OCI-LY7 (cell line): ENCODE measurements at regions not wholly inside any gene's neighbourhood (a gene's known extent, or its start where the extent isn't known, plus 50 kb on each side); places are given as distances from the start of the nearest gene placed in this dataset.
"Not testable (repeated sequence)": the region's sequence is repeated elsewhere in the genome, so short reads cannot be mapped to it uniquely, and the experiment has no call there.

Source experiments
- BruUV-seq: library from RNA; stranded (reverse); fragments of 400-500 nt; replicated peaks from 2 replicates; lab custom pipeline; 2021; lab: Mats Ljungman, UMichigan
- CTCF ChIA-PET: fragments of 300-600 bp; sonication (Branson Sonifier 250); formaldehyde crosslinking; loops from one replicate; lab custom pipeline; 2022; ENCODE audit warnings: antibody characterized with exemption; ENCODE audit not compliant: unreplicated experiment; lab: Charles Lee
- POLR2A ChIA-PET: fragments of 300-600 bp; sonication (Branson Sonifier 250); formaldehyde crosslinking; loops from one replicate; lab custom pipeline; 2022; ENCODE audit warnings: antibody characterized with exemption; lab: Charles Lee
- DNase-seq: peaks from one replicate; pipeline ENCODE4 v3.0.0-alpha.2; 2015; ENCODE audit warnings: low spot score
- H2AFZ ChIP-seq: fragments of 200-600 bp; sonication (generic), shearing (Covaris generic); 2 replicates; pipeline ENCODE4 v1.6.1; 2014; ENCODE audit warnings: mild to moderate bottlenecking, antibody characterized with exemption, low read length, moderate library complexity
- H3K27ac ChIP-seq: fragments of 200-600 bp; sonication (generic); 2 replicates; pipeline ENCODE4 v1.5.1; 2014; ENCODE audit warnings: mixed run types, low read depth, mild to moderate bottlenecking, moderate library complexity, low read length, inconsistent platforms; ENCODE audit not compliant: poor library complexity, severe bottlenecking
- H3K36me3 ChIP-seq: fragments of 200-600 bp; sonication (generic); 2 replicates; pipeline ENCODE4 v1.6.1; 2014; ENCODE audit warnings: mild to moderate bottlenecking, antibody characterized with exemption, low read length, moderate library complexity, mixed read lengths; ENCODE audit not compliant: insufficient read depth
- H3K4me1 ChIP-seq: fragments of 200-600 bp; sonication (generic); 2 replicates; pipeline ENCODE4 v1.5.1; 2014; ENCODE audit warnings: mild to moderate bottlenecking, low read length; ENCODE audit not compliant: insufficient read depth, poor library complexity, severe bottlenecking
- H3K4me2 ChIP-seq: fragments of 200-600 bp; sonication (generic); 2 replicates; pipeline ENCODE4 v1.6.1; 2014; ENCODE audit warnings: mild to moderate bottlenecking, low read length
- H3K4me3 ChIP-seq: fragments of 200-600 bp; sonication (generic); 2 replicates; pipeline ENCODE4 v1.5.1; 2014; ENCODE audit warnings: mild to moderate bottlenecking, low read depth, low read length; ENCODE audit not compliant: poor library complexity, severe bottlenecking
- H3K79me2 ChIP-seq: fragments of 200-600 bp; sonication (generic); 2 replicates; pipeline ENCODE4 v1.6.1; 2016; ENCODE audit warnings: low read depth, mild to moderate bottlenecking, low read length, moderate library complexity, mixed read lengths; ENCODE audit not compliant: insufficient read depth
- H3K9me2 ChIP-seq: fragments of 200-600 bp; sonication (generic); 2 replicates; pipeline ENCODE4 v1.6.1; 2016; ENCODE audit warnings: mild to moderate bottlenecking, low read length, mixed read lengths; ENCODE audit not compliant: insufficient read depth
- H3K9me3 ChIP-seq: fragments of 200-600 bp; sonication (generic); 2 replicates; pipeline ENCODE4 v1.6.1; 2014; ENCODE audit warnings: mild to moderate bottlenecking, mixed run types, low read length, mixed read lengths
- H4K20me1 ChIP-seq: fragments of 200-600 bp; sonication (generic); 2 replicates; pipeline ENCODE4 v1.6.1; 2014; ENCODE audit warnings: mild to moderate bottlenecking, antibody characterized with exemption, low read length, moderate library complexity, mixed read lengths; ENCODE audit not compliant: insufficient read depth
- CTCF ChIP-seq: fragments of 200-600 bp; sonication (generic); conservative IDR thresholded peaks from 2 replicates; pipeline ENCODE4 v1.5.1; 2014; ENCODE audit warnings: mild to moderate bottlenecking, antibody characterized with exemption, low read length, moderate library complexity, mixed read lengths
- EZH2phosphoT487 ChIP-seq: fragments of 200-600 bp; sonication (generic); IDR thresholded peaks from 2 replicates; pipeline ENCODE4 v1.6.1; 2018; ENCODE audit warnings: low read depth, borderline replicate concordance, mild to moderate bottlenecking, mixed run types, antibody characterized with exemption, low read length, moderate library complexity, mixed read lengths
- intact Hi-C: fragments of 100-400 bp; cut with micrococcal nuclease; formaldehyde crosslinking; loops from one replicate; pipeline ENCODE4 v1.10.0; 2022; ENCODE audit not compliant: unreplicated experiment

GRCh38 chr7:110454713-110455112 lies 636.2 kb upstream of the LRRN3 start:
- no TSS peak for BruUV-seq
- no peaks in the 10 kb centered on the region for H3K36me3 ChIP-seq
- no peaks in the 10 kb centered on the region for H4K20me1 ChIP-seq
- CTCF ChIA-PET: no interaction called here
- TF ChIP-seq EZH2phosphoT487 (no peak), CTCF (no peak)
- no peak overlapping the region for H2AFZ ChIP-seq
- no peaks in the 10 kb centered on the region for H3K9me2 ChIP-seq
- POLR2A ChIA-PET: interaction anchor here (0.5 kb wide), 1 partner anchor 927 kb away, joined by 3 read pairs; no protein-coding TSS in a partner anchor
- intact Hi-C loops: no loop called here
- H3K79me2 ChIP-seq: no peaks in the 10 kb centered on the region
- no peaks in the 10 kb centered on the region for H3K9me3 ChIP-seq
- no peak overlapping the region for H3K27ac ChIP-seq
- DNase-seq: no peak
- H3K4me3 ChIP-seq: no peak overlapping the region
- H3K4me1 ChIP-seq: no peaks in the 10 kb centered on the region
- no peak overlapping the region for H3K4me2 ChIP-seq

GRCh38 chr7:110461621-110462020 lies 629.3 kb upstream of the LRRN3 start:
- no peak overlapping the region for H3K4me2 ChIP-seq
- TF ChIP-seq CTCF (no peak), EZH2phosphoT487 (no peak)
- no peaks in the 10 kb centered on the region for H3K4me1 ChIP-seq
- H3K27ac ChIP-seq: no peak overlapping the region
- no peaks in the 10 kb centered on the region for H3K79me2 ChIP-seq
- intact Hi-C loops: no loop called here
- DNase-seq: no peak
- H2AFZ ChIP-seq: no peak overlapping the region
- BruUV-seq: no TSS peak
- H3K36me3 ChIP-seq: no peaks in the 10 kb centered on the region
- CTCF ChIA-PET: no interaction called here
- H3K9me2 ChIP-seq: no peaks in the 10 kb centered on the region
- POLR2A ChIA-PET: interaction anchor here (0.6 to 0.7 kb wide), 2 partner anchors 103 to 259 kb away, joined by 3 read pairs; no protein-coding TSS in a partner anchor
- no peak overlapping the region for H3K4me3 ChIP-seq
- H3K9me3 ChIP-seq: no peaks in the 10 kb centered on the region
- no peaks in the 10 kb centered on the region for H4K20me1 ChIP-seq

GRCh38 chr7:110470420-110470819 lies 620.5 kb upstream of the LRRN3 start:
- no peaks in the 10 kb centered on the region for H3K9me3 ChIP-seq
- H3K4me2 ChIP-seq: no peak overlapping the region
- no peak overlapping the region for H3K4me3 ChIP-seq
- no peaks in the 10 kb centered on the region for H3K36me3 ChIP-seq
- H3K4me1 ChIP-seq: no peaks in the 10 kb centered on the region
- no peaks in the 10 kb centered on the region for H4K20me1 ChIP-seq
- ChIA-PET POLR2A (no interaction called here), CTCF (no interaction called here)
- intact Hi-C loops: no loop called here
- H3K27ac ChIP-seq: no peak overlapping the region
- no peaks in the 10 kb centered on the region for H3K9me2 ChIP-seq
- TF ChIP-seq EZH2phosphoT487 (no peak), CTCF (no peak)
- no peak for DNase-seq
- BruUV-seq: no TSS peak
- H3K79me2 ChIP-seq: no peaks in the 10 kb centered on the region
- no peak overlapping the region for H2AFZ ChIP-seq

- POLR2A ChIA-PET, CTCF ChIA-PET, H3K9me3 ChIP-seq, DNase-seq, BruUV-seq, intact Hi-C loops, H4K20me1 ChIP-seq, H3K4me1 ChIP-seq, H3K27ac ChIP-seq, H2AFZ ChIP-seq, H3K9me2 ChIP-seq, H3K4me2 ChIP-seq, H3K36me3 ChIP-seq, H3K79me2 ChIP-seq, H3K4me3 ChIP-seq: not testable (repeated sequence)
Measured at GRCh38 chr7:110472419-110472818, 618.5 kb upstream of the LRRN3 start.
